MM.1S (cell line): ENCODE measurements at regions not wholly inside any gene's neighbourhood (a gene's known extent, or its start where the extent isn't known, plus 50 kb on each side); places are given as distances from the start of the nearest gene placed in this dataset.
"Not testable (repeated sequence)": the region's sequence is repeated elsewhere in the genome, so short reads cannot be mapped to it uniquely, and the experiment has no call there.

Experiments
- DNase-seq: peaks from one replicate; pipeline ENCODE4 v3.0.0-alpha.2; 2015
- H2AFZ ChIP-seq: fragments of 300-600 bp; sonication (generic); 2 replicates; pipeline ENCODE4 v1.6.0; 2016; ENCODE audit warnings: antibody characterized with exemption, low read length
- H3F3A ChIP-seq: fragments of 300-600 bp; sonication (generic); 2 replicates; pipeline ENCODE4 v1.6.1; 2016; ENCODE audit warnings: mild to moderate bottlenecking, antibody characterized with exemption, low read length, moderate library complexity, mixed read lengths; ENCODE audit not compliant: insufficient read depth
- H3K27ac ChIP-seq: fragments of 300-600 bp; sonication (generic); 2 replicates; pipeline ENCODE4 v1.5.1; 2016; ENCODE audit warnings: mild to moderate bottlenecking, low read length
- H3K27me3 ChIP-seq: fragments of 300-600 bp; sonication (generic); replicated peaks from 2 replicates; pipeline ENCODE4 v1.6.0; 2016; ENCODE audit warnings: low read length; ENCODE audit not compliant: insufficient read depth
- H3K36me3 ChIP-seq: fragments of 300-600 bp; sonication (generic); replicated peaks from 2 replicates; pipeline ENCODE4 v1.6.1; 2016; ENCODE audit warnings: mild to moderate bottlenecking, low read length, mixed read lengths; ENCODE audit not compliant: insufficient read depth
- H3K4me1 ChIP-seq: fragments of 300-600 bp; sonication (generic); 2 replicates; pipeline ENCODE4 v1.6.1; 2016; ENCODE audit warnings: low read length, mixed read lengths
- H3K4me2 ChIP-seq: fragments of 300-600 bp; sonication (generic); 2 replicates; pipeline ENCODE4 v1.6.0; 2016; ENCODE audit warnings: low read depth, low read length
- H3K4me3 ChIP-seq: fragments of 300-600 bp; sonication (generic); 2 replicates; pipeline ENCODE4 v1.5.1; 2016; ENCODE audit warnings: low read length, mixed read lengths
- H3K79me2 ChIP-seq: fragments of 300-600 bp; sonication (generic); 2 replicates; pipeline ENCODE4 v1.6.1; 2016; ENCODE audit warnings: mixed run types, low read length, mixed read lengths
- H3K9ac ChIP-seq: fragments of 300-600 bp; sonication (generic); 2 replicates; pipeline ENCODE4 v1.6.1; 2016; ENCODE audit warnings: low read length, mixed read lengths
- H3K9me2 ChIP-seq: fragments of 300-600 bp; sonication (generic); replicated peaks from 2 replicates; pipeline ENCODE4 v1.6.1; 2016; ENCODE audit warnings: mild to moderate bottlenecking, low read length, mixed read lengths; ENCODE audit not compliant: insufficient read depth
- H3K9me3 ChIP-seq: fragments of 300-600 bp; sonication (generic); replicated peaks from 2 replicates; pipeline ENCODE4 v1.6.1; 2016; ENCODE audit warnings: mild to moderate bottlenecking, low read length, mixed read lengths; ENCODE audit not compliant: insufficient read depth
- H4K20me1 ChIP-seq: fragments of 300-600 bp; sonication (generic); 2 replicates; pipeline ENCODE4 v1.6.1; 2016; ENCODE audit warnings: mild to moderate bottlenecking, low read length, moderate library complexity, mixed read lengths; ENCODE audit not compliant: insufficient read depth
- EZH2 ChIP-seq: fragments of 300-600 bp; sonication (generic); optimal IDR thresholded peaks from 2 replicates; pipeline ENCODE3; 2017; ENCODE audit warnings: low read depth, mild to moderate bottlenecking, antibody characterized with exemption, low read length, mixed read lengths
- EZH2phosphoT487 ChIP-seq: fragments of 300-600 bp; sonication (generic); IDR thresholded peaks from 2 replicates; pipeline ENCODE4 v1.6.1; 2018; ENCODE audit warnings: antibody characterized with exemption, low read length
- TF ChIP-seq, protein P1 (sequence below): fragments of 300-600 bp; sonication (generic); IDR thresholded peaks from 2 replicates; pipeline ENCODE4 v1.5.1; 2016; ENCODE audit warnings: antibody characterized with exemption, low read length, mixed read lengths

DNA sequence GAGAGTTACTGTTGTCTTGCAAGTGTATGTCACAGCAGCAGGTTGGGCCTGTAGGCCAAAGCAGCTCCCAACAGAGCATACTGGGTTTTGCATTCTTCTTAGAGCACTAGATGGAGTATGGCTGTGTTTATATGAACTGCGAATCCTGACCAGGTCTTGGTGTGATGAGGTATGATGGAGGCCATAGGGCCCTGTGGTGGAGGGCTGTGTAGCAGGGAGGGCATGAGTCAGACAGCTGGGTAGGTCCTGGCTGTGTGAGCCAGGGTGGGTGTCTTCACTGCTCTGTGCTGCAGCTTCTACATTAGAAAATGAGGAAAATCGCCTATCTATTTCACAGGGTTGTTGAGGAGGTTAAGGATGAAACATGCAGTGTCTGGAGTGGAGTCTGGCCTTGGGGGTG is 124.2 kb downstream of the BUB3 start:
- TF ChIP-seq EZH2 (no peak), EZH2phosphoT487 (no peak)
- TF ChIP-seq, protein P1, sequence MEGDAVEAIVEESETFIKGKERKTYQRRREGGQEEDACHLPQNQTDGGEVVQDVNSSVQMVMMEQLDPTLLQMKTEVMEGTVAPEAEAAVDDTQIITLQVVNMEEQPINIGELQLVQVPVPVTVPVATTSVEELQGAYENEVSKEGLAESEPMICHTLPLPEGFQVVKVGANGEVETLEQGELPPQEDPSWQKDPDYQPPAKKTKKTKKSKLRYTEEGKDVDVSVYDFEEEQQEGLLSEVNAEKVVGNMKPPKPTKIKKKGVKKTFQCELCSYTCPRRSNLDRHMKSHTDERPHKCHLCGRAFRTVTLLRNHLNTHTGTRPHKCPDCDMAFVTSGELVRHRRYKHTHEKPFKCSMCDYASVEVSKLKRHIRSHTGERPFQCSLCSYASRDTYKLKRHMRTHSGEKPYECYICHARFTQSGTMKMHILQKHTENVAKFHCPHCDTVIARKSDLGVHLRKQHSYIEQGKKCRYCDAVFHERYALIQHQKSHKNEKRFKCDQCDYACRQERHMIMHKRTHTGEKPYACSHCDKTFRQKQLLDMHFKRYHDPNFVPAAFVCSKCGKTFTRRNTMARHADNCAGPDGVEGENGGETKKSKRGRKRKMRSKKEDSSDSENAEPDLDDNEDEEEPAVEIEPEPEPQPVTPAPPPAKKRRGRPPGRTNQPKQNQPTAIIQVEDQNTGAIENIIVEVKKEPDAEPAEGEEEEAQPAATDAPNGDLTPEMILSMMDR, result no peak
- no peak overlapping the region for H3K9ac ChIP-seq

DNA sequence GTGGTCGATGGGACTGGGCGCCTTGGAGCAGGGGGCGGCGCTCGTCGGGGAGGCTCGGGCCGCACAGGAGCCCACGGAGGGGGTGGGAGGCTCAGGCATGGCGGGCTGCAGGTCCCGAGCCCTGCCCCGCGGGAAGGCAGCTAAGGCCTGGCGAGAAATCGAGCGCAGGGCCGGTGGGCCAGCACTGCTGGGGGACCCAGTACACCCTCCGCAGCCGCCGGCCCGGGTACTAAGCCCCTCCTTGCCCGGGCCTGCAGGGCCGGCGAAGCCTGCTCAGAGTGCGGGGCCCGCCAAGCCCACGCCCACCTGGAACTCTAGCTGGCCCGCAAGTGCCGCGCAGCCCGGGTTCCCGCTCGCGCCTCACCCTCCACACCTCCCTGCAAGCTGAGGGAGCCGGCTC is 129.2 kb downstream of the BUB3 start:
- H3K9me3 ChIP-seq, H3K36me3 ChIP-seq, H2AFZ ChIP-seq, H3F3A ChIP-seq, H3K9ac ChIP-seq, H3K9me2 ChIP-seq, H3K4me3 ChIP-seq, H3K4me1 ChIP-seq, H3K79me2 ChIP-seq, H3K27me3 ChIP-seq, H3K4me2 ChIP-seq, H4K20me1 ChIP-seq, DNase-seq, H3K27ac ChIP-seq: not testable (repeated sequence)

More for the DNA sequence above, 124.2 kb downstream of the BUB3 start:
- Histone ChIP-seq H3K4me1 (no peaks in the 10 kb centered on the region), H3K36me3 (no peaks in the 10 kb centered on the region), H3K4me3 (no peak overlapping the region), H3K9me2 (no peaks in the 10 kb centered on the region), H3K27ac (no peak overlapping the region), H3K4me2 (no peak overlapping the region), H3K27me3 (no peaks in the 10 kb centered on the region), H3K9me3 (no peaks in the 10 kb centered on the region), H4K20me1 (no peaks in the 10 kb centered on the region), H2AFZ (no peak overlapping the region), H3F3A (no peaks in the 10 kb centered on the region), H3K79me2 (no peaks in the 10 kb centered on the region)
- DNase-seq, result no peak

DNA sequence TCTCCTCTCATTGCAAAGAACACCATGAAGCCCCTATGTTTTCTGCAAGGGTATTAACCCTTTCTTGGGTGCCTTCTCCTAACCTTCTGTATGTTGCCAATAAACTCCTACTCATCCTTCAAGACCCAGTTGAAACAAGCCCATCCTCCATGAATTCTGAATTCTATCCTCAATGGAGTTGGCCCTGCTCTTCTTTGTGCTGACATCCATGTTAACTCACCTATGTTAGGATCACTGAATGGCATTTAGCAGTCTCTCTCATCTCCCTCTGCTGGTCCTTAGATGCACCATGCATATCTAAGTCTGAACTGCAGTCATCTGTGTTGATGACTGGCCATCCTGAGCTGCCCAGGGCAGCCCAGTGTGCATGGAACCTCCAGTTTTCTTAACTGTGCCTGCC is 129.8 kb downstream of the BUB3 start:
- Histone ChIP-seq H3K9me2 (no peaks in the 10 kb centered on the region), H3K79me2 (no peaks in the 10 kb centered on the region), H3F3A (no peaks in the 10 kb centered on the region), H3K9me3 (no peaks in the 10 kb centered on the region), H3K4me2 (no peak overlapping the region), H3K9ac (no peak overlapping the region), H4K20me1 (no peaks in the 10 kb centered on the region), H2AFZ (no peak overlapping the region), H3K4me1 (no peaks in the 10 kb centered on the region), H3K27me3 (no peaks in the 10 kb centered on the region), H3K36me3 (no peaks in the 10 kb centered on the region), H3K27ac (no peak overlapping the region), H3K4me3 (no peak overlapping the region)
- TF ChIP-seq, protein P1, result no peak
- no peak for TF ChIP-seq EZH2
- no peak for TF ChIP-seq EZH2phosphoT487
- no peak for DNase-seq

DNA sequence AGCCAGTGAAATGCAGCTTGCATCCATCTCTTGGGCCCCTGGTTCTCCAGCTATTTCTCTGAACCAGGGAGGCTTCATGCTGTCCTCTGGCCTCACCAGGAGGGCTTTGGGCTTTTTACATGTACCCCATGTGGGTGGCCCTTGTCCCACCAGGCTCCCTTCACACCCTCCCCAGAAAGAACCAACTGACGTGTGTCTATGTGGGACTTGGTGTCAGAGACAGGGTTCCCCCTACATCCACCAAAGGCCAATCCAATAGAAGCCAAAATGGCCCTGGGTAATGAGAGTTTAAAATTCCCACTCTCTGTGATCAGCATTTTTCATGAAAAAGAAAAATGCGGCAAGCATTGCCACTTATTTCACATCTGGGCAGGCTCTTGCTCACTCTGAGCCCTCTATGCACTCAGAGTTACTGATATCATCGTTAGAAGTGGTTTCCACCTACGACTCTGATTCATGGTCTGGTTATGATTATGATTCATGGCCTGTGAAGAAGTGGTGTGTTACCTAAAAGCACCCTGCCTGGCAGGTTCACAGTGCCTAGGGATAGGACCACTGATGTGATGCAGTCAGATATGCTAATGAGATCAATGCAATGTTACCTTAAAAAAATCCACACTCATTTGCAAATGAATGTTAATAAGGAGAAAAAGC is 133.5 kb downstream of the BUB3 start:
- Histone ChIP-seq H3F3A (no peaks in the 10 kb centered on the region), H3K27ac (no peak overlapping the region), H3K9me2 (no peaks in the 10 kb centered on the region), H3K9ac (no peak overlapping the region), H3K4me1 (no peaks in the 10 kb centered on the region), H3K27me3 (no peaks in the 10 kb centered on the region), H3K9me3 (no peaks in the 10 kb centered on the region), H3K4me2 (no peak overlapping the region), H3K36me3 (no peaks in the 10 kb centered on the region), H3K79me2 (no peaks in the 10 kb centered on the region), H2AFZ (no peak overlapping the region), H3K4me3 (no peak overlapping the region), H4K20me1 (no peaks in the 10 kb centered on the region)
- no peak for TF ChIP-seq EZH2
- TF ChIP-seq, protein P1, result no peak
- TF ChIP-seq EZH2phosphoT487, result no peak
- no peak for DNase-seq
